HG02870 (cell line): ENCODE measurements at regions not wholly inside any gene's neighbourhood (a gene's known extent, or its start where the extent isn't known, plus 50 kb on each side); places are given as distances from the start of the nearest gene placed in this dataset.

ENCODE experiments used
- ATAC-seq: cut with Tn5 transposase; IDR thresholded peaks from one replicate; pipeline ENCODE4 v1.9.1; 2021; ENCODE audit warnings: mild to moderate bottlenecking, moderate library complexity; ENCODE audit not compliant: unreplicated experiment

- ATAC-seq = no peak
Observed at GRCh38 chr9:109728686-109729300, 51.2 kb upstream of the PALM2AKAP2 start.

GRCh38 chr9:109729513-109729912 is 50.5 kb upstream of the PALM2AKAP2 start:
- ATAC-seq = no peak
